ENCODE measurements at regions not wholly inside any gene's neighbourhood (a gene's known extent, or its start where the extent isn't known, plus 50 kb on each side); places are given as distances from the start of the nearest gene placed in this dataset.

GRCh38 chr18:51727780-51728179 is 530.3 kb upstream of the MEX3C start:
- Histone ChIP-seq H3K4me3 (ENCODE audit: low read length) (no peak overlapping the region), H3K79me2 (ENCODE audit: control insufficient read depth, low read length) (no peaks in the 10 kb centered on the region), H3F3A (ENCODE audit: control insufficient read depth, insufficient read depth) (no peaks in the 10 kb centered on the region), H3K4me2 (ENCODE audit: low read length) (no peak overlapping the region), H3K9me3 (ENCODE audit: control insufficient read depth, insufficient read depth, low read length) (no peaks in the 10 kb centered on the region), H3K27me3 (ENCODE audit: control insufficient read depth, low read length) (no peaks in the 10 kb centered on the region), H3K36me3 (ENCODE audit: control insufficient read depth, low read length) (no peaks in the 10 kb centered on the region), H4K20me1 (ENCODE audit: control insufficient read depth, insufficient read depth, low read depth, low read length) (no peaks in the 10 kb centered on the region), H3K9me2 (replicated peaks; ENCODE audit: control insufficient read depth, low read length) (no peaks in the 10 kb centered on the region), H3K27ac (ENCODE audit: low read depth, low read length) (no peak overlapping the region), H3K4me1 (ENCODE audit: control insufficient read depth, low read length) (no peaks in the 10 kb centered on the region)
- TF ChIP-seq CTCF (IDR thresholded peaks at IDR 0.05; ENCODE audit: low read depth, low read length, poor library complexity, severe bottlenecking) (no peak), EZH2phosphoT487 (IDR thresholded peaks at IDR 0.05; ENCODE audit: borderline replicate concordance, low read length) (no peak)

- Histone ChIP-seq H3K4me1 (ENCODE audit: control insufficient read depth, low read length) (no peaks in the 10 kb centered on the region), H3K9me2 (replicated peaks; ENCODE audit: control insufficient read depth, low read length) (no peaks in the 10 kb centered on the region)
- TF ChIP-seq CTCF (IDR thresholded peaks at IDR 0.05; ENCODE audit: low read depth, low read length, poor library complexity, severe bottlenecking) = no peak
- TF ChIP-seq EZH2phosphoT487 (IDR thresholded peaks at IDR 0.05; ENCODE audit: borderline replicate concordance, low read length) = no peak
Measured at GRCh38 chr18:51731070-51731469, 533.6 kb upstream of the MEX3C start.

GRCh38 chr18:51734576-51734975 is 537.1 kb upstream of the MEX3C start:
- Histone ChIP-seq H3K4me2 (ENCODE audit: low read length) (no peak overlapping the region), H3K9me2 (replicated peaks; ENCODE audit: control insufficient read depth, low read length) (no peaks in the 10 kb centered on the region), H3F3A (ENCODE audit: control insufficient read depth, insufficient read depth) (no peaks in the 10 kb centered on the region), H3K4me3 (ENCODE audit: low read length) (no peak overlapping the region), H3K79me2 (ENCODE audit: control insufficient read depth, low read length) (no peaks in the 10 kb centered on the region), H3K27ac (ENCODE audit: low read depth, low read length) (no peak overlapping the region), H3K4me1 (ENCODE audit: control insufficient read depth, low read length) (no peaks in the 10 kb centered on the region), H4K20me1 (ENCODE audit: control insufficient read depth, insufficient read depth, low read depth, low read length) (no peaks in the 10 kb centered on the region), H3K9me3 (ENCODE audit: control insufficient read depth, insufficient read depth, low read length) (no peaks in the 10 kb centered on the region), H3K36me3 (ENCODE audit: control insufficient read depth, low read length) (no peaks in the 10 kb centered on the region), H3K27me3 (ENCODE audit: control insufficient read depth, low read length) (no peaks in the 10 kb centered on the region)
- TF ChIP-seq CTCF (IDR thresholded peaks at IDR 0.05; ENCODE audit: low read depth, low read length, poor library complexity, severe bottlenecking) (no peak), EZH2phosphoT487 (IDR thresholded peaks at IDR 0.05; ENCODE audit: borderline replicate concordance, low read length) (no peak)

More at GRCh38 chr18:51731070-51731469, 533.6 kb upstream of the MEX3C start:
- H3K79me2 ChIP-seq (ENCODE audit: control insufficient read depth, low read length) = no peaks in the 10 kb centered on the region
- H3K27me3 ChIP-seq (ENCODE audit: control insufficient read depth, low read length) = no peaks in the 10 kb centered on the region
- no peak overlapping the region for H3K4me3 ChIP-seq (ENCODE audit: low read length)
- no peaks in the 10 kb centered on the region for H3F3A ChIP-seq (ENCODE audit: control insufficient read depth, insufficient read depth)
- H3K36me3 ChIP-seq (ENCODE audit: control insufficient read depth, low read length) = no peaks in the 10 kb centered on the region
- H3K4me2 ChIP-seq (ENCODE audit: low read length) = no peak overlapping the region
- H4K20me1 ChIP-seq (ENCODE audit: control insufficient read depth, insufficient read depth, low read depth, low read length) = no peaks in the 10 kb centered on the region
- no peak overlapping the region for H3K27ac ChIP-seq (ENCODE audit: low read depth, low read length)
- no peaks in the 10 kb centered on the region for H3K9me3 ChIP-seq (ENCODE audit: control insufficient read depth, insufficient read depth, low read length)

All from DOHH2 (cell line).